HUES48 (cell line): ENCODE measurements at regions not wholly inside any gene's neighbourhood (a gene's known extent, or its start where the extent isn't known, plus 50 kb on each side); places are given as distances from the start of the nearest gene placed in this dataset.

Experiments
- H3K27ac ChIP-seq: one replicate; pipeline ENCODE4 v1.7.0; 2013; ENCODE audit warnings: low read depth, low read length, inconsistent platforms
- H3K27me3 ChIP-seq: 2 replicates; pipeline ENCODE4 v1.6.1; 2013; ENCODE audit warnings: mild to moderate bottlenecking, low read length; ENCODE audit not compliant: control insufficient read depth, insufficient read depth
- H3K36me3 ChIP-seq: 2 replicates; pipeline ENCODE4 v1.6.1; 2013; ENCODE audit warnings: low read length; ENCODE audit not compliant: control insufficient read depth, insufficient read depth
- H3K4me1 ChIP-seq: 2 replicates; pipeline ENCODE4 v1.6.1; 2013; ENCODE audit warnings: mild to moderate bottlenecking, low read length; ENCODE audit not compliant: control insufficient read depth, insufficient read depth
- H3K4me3 ChIP-seq: 2 replicates; pipeline ENCODE4 v1.5.1; 2013; ENCODE audit warnings: mild to moderate bottlenecking, low read depth, low read length
- H3K9ac ChIP-seq: 2 replicates; pipeline ENCODE4 v1.6.1; 2013; ENCODE audit warnings: mild to moderate bottlenecking, low read depth, low read length, moderate library complexity
- H3K9me3 ChIP-seq: 2 replicates; pipeline ENCODE4 v1.6.1; 2013; ENCODE audit warnings: low read length; ENCODE audit not compliant: control insufficient read depth, insufficient read depth

DNA sequence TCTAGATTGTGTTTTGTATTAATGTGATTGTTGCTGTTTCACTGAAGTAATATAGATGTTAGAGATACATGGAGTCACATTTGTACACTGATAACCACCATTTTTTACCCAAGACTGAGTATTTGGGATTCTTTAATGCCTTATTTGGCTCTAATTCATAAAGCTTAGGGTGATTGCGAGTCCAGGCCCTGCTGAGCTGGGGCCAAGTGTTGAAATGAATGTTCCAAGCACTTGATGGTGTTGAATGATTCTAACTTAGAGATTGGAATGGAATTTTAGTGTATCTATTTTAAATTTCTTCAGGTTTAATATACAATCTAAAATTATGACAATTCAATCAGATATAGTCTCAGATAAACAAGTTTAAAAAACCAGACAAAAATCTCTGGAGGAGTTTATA lies 329.4 kb upstream of the SLC35B3 start:
- H3K4me3 ChIP-seq, result no peak overlapping the region

DNA sequence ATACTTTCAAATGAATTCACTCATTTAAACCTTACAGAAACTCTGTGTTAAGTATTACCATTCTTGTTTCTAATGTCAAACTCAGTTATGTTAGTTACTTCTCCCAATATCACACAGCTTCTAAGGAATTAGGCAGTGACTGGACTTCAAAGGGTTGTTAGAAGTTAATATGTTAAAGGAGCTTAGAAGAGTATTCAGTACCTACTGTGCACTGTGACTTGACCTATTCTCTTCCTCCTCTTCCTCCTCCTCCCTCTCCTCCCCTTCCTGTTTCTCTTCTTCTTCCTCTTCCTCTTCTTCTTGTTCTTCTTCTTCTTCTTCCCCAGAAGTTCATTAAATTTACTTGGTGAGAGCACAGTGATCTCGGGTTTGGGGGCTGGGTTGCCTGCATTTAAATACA lies 325.6 kb upstream of the SLC35B3 start:
- H3K4me1 ChIP-seq, result no peaks in the 10 kb centered on the region

More for the DNA sequence above, 329.4 kb upstream of the SLC35B3 start:
- Histone ChIP-seq H3K4me1 (no peaks in the 10 kb centered on the region), H3K9ac (no peak overlapping the region), H3K36me3 (no peaks in the 10 kb centered on the region), H3K9me3 (no peaks in the 10 kb centered on the region), H3K27ac (no peak overlapping the region), H3K27me3 (no peaks in the 10 kb centered on the region)

GRCh38 chr6:8758412-8758811 lies 323.1 kb upstream of the SLC35B3 start:
- no peaks in the 10 kb centered on the region for H3K9me3 ChIP-seq
- no peak overlapping the region for H3K4me3 ChIP-seq
- no peaks in the 10 kb centered on the region for H3K4me1 ChIP-seq
- H3K36me3 ChIP-seq, result no peaks in the 10 kb centered on the region
- no peaks in the 10 kb centered on the region for H3K27me3 ChIP-seq
- H3K27ac ChIP-seq, result no peak overlapping the region
- H3K9ac ChIP-seq, result no peak overlapping the region

More for the DNA sequence above, 325.6 kb upstream of the SLC35B3 start:
- Histone ChIP-seq H3K4me3 (no peak overlapping the region), H3K9me3 (no peaks in the 10 kb centered on the region), H3K27me3 (no peaks in the 10 kb centered on the region), H3K36me3 (no peaks in the 10 kb centered on the region), H3K9ac (no peak overlapping the region), H3K27ac (no peak overlapping the region)

- H3K9me3 ChIP-seq, result no peaks in the 10 kb centered on the region
- no peak overlapping the region for H3K4me3 ChIP-seq
- H3K9ac ChIP-seq, result no peak overlapping the region
- H3K4me1 ChIP-seq, result no peaks in the 10 kb centered on the region
- no peak overlapping the region for H3K27ac ChIP-seq
- H3K27me3 ChIP-seq, result no peaks in the 10 kb centered on the region
- H3K36me3 ChIP-seq, result no peaks in the 10 kb centered on the region
Observed at GRCh38 chr6:8750627-8751026, 315.3 kb upstream of the SLC35B3 start.

DNA sequence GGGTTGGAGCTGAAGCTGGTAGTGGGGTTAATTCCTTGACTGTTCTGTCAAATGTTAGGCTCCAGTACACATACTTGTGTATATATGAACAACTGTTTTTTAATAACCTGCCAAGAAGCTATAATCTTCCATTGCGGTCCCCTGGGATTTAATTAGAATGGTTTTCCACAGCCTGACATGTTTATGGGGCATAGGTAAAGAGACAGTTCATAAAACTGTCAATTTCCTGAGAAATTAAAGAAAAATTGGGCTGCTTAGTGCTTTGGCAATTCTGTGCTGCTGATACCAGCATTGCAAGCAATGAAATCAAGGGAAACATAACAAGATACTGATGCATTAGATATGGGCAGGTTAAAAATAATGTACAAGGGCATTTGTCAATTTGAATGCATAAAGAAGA lies 314.1 kb upstream of the SLC35B3 start:
- H3K27ac ChIP-seq, result no peak overlapping the region
- H3K27me3 ChIP-seq, result no peaks in the 10 kb centered on the region
- H3K9me3 ChIP-seq, result no peaks in the 10 kb centered on the region
- H3K4me3 ChIP-seq, result no peak overlapping the region
- no peak overlapping the region for H3K9ac ChIP-seq
- H3K4me1 ChIP-seq, result no peaks in the 10 kb centered on the region
- H3K36me3 ChIP-seq, result no peaks in the 10 kb centered on the region

GRCh38 chr6:8743170-8743745 lies 307.9 kb upstream of the SLC35B3 start:
- Histone ChIP-seq H3K9ac (no peak overlapping the region), H3K36me3 (no peaks in the 10 kb centered on the region), H3K9me3 (no peaks in the 10 kb centered on the region), H3K4me1 (no peaks in the 10 kb centered on the region), H3K27me3 (no peaks in the 10 kb centered on the region), H3K4me3 (no peak overlapping the region), H3K27ac (no peak overlapping the region)

DNA sequence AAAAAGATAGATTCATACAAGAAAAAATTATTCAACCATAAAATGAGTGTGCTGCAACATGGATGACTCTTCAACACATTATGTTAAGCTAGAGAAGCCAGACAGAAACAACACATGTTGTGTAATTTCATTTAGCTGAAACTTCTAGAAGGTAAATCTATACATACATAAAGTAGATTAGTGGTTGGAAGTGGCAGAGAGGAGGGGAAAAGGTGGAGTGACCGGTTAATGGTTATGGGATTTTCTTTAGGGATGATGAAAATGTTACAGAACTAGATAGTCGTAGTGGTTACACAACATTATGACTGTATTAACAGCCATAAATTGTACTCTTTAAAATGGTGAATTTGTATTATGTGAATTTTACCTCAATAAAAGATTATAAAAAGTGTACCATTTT lies 304.1 kb upstream of the SLC35B3 start:
- H3K27me3 ChIP-seq, result no peaks in the 10 kb centered on the region
- H3K9ac ChIP-seq, result no peak overlapping the region
- H3K4me3 ChIP-seq, result no peak overlapping the region
- H3K36me3 ChIP-seq, result no peaks in the 10 kb centered on the region
- H3K4me1 ChIP-seq, result no peaks in the 10 kb centered on the region
- no peak overlapping the region for H3K27ac ChIP-seq
- H3K9me3 ChIP-seq, result no peaks in the 10 kb centered on the region

- Histone ChIP-seq H3K27ac (no peak overlapping the region), H3K4me3 (no peak overlapping the region), H3K9ac (no peak overlapping the region), H3K9me3 (no peaks in the 10 kb centered on the region), H3K4me1 (no peaks in the 10 kb centered on the region), H3K36me3 (no peaks in the 10 kb centered on the region), H3K27me3 (no peaks in the 10 kb centered on the region)
Observed at GRCh38 chr6:8738951-8739350, 303.6 kb upstream of the SLC35B3 start.

- H3K27ac ChIP-seq, result no peak overlapping the region
Observed at GRCh38 chr6:8736156-8736895, 301.0 kb upstream of the SLC35B3 start.

GRCh38 chr6:8733879-8734278 lies 298.5 kb upstream of the SLC35B3 start:
- Histone ChIP-seq H3K27me3 (no peaks in the 10 kb centered on the region), H3K27ac (no peak overlapping the region), H3K36me3 (no peaks in the 10 kb centered on the region), H3K4me1 (no peaks in the 10 kb centered on the region), H3K4me3 (no peak overlapping the region), H3K9me3 (no peaks in the 10 kb centered on the region), H3K9ac (no peak overlapping the region)

More at GRCh38 chr6:8736156-8736895, 301.0 kb upstream of the SLC35B3 start:
- Histone ChIP-seq H3K9me3 (no peaks in the 10 kb centered on the region), H3K9ac (no peak overlapping the region), H3K4me3 (no peak overlapping the region), H3K36me3 (no peaks in the 10 kb centered on the region), H3K27me3 (no peaks in the 10 kb centered on the region), H3K4me1 (no peaks in the 10 kb centered on the region)

- Histone ChIP-seq H3K4me1 (no peaks in the 10 kb centered on the region), H3K27ac (no peak overlapping the region), H3K36me3 (no peaks in the 10 kb centered on the region), H3K9me3 (no peaks in the 10 kb centered on the region), H3K9ac (no peak overlapping the region), H3K4me3 (no peak overlapping the region), H3K27me3 (no peaks in the 10 kb centered on the region)
Observed at GRCh38 chr6:8731874-8732273, 296.5 kb upstream of the SLC35B3 start.
